Neural cell (in vitro differentiated cells): ENCODE measurements at regions not wholly inside any gene's neighbourhood (a gene's known extent, or its start where the extent isn't known, plus 50 kb on each side); places are given as distances from the start of the nearest gene placed in this dataset.

Experiments used
- CTCF ChIP-seq: fragments of 450-650 bp; IDR thresholded peaks from 2 replicates; pipeline ENCODE4 v1.5.1; 2014; ENCODE audit warnings: antibody characterized with exemption, mild to moderate bottlenecking, moderate library complexity; ENCODE audit not compliant: poor library complexity, severe bottlenecking
- EP300 ChIP-seq: fragments of 450-650 bp; conservative IDR thresholded peaks from 2 replicates; pipeline ENCODE4 v1.6.1; 2014; ENCODE audit warnings: antibody characterized with exemption, mild to moderate bottlenecking, moderate library complexity; ENCODE audit not compliant: poor library complexity, severe bottlenecking
- EZH2 ChIP-seq: fragments of 200-600, 300-800 bp; shearing (Covaris generic), sonication (generic); IDR thresholded peaks from 2 replicates; pipeline ENCODE4 v1.6.1; 2014; ENCODE audit warnings: antibody characterized with exemption, low read length, borderline replicate concordance, mild to moderate bottlenecking; ENCODE audit not compliant: insufficient read depth, poor library complexity, severe bottlenecking
- POLR2AphosphoS5 ChIP-seq: IDR thresholded peaks from 2 replicates; pipeline ENCODE4 v1.6.1; 2012
- RAD21 ChIP-seq: fragments of 450-650 bp; conservative IDR thresholded peaks from 2 replicates; pipeline ENCODE4 v1.6.1; 2014; ENCODE audit warnings: antibody characterized with exemption, mild to moderate bottlenecking, moderate library complexity
- REST ChIP-seq: IDR thresholded peaks from 2 replicates; pipeline ENCODE4 v1.6.1; 2012; ENCODE audit warnings: borderline replicate concordance
- SMC3 ChIP-seq: fragments of 450-650 bp; conservative IDR thresholded peaks from 2 replicates; pipeline ENCODE4 v1.6.1; 2014; ENCODE audit warnings: antibody characterized with exemption, mild to moderate bottlenecking, moderate library complexity; ENCODE audit not compliant: poor library complexity
- TAF1 ChIP-seq: IDR thresholded peaks from 2 replicates; pipeline ENCODE4 v1.6.1; 2012; ENCODE audit warnings: low read depth

- TF ChIP-seq CTCF (no peak), POLR2AphosphoS5 (no peak), TAF1 (no peak), EP300 (no peak), REST (no peak), RAD21 (no peak), SMC3 (no peak), EZH2 (no peak)
Observed at GRCh38 chr4:126458993-126459392, 1144.2 kb downstream of the FAT4 start.
